A549 (cell line): ENCODE measurements at regions not wholly inside any gene's neighbourhood (a gene's known extent, or its start where the extent isn't known, plus 50 kb on each side); places are given as distances from the start of the nearest gene placed in this dataset.

Source experiments
- CBX2 ChIP-seq: fragments of 200-600 bp; sonication (generic); IDR thresholded peaks from 2 replicates; pipeline ENCODE4 v1.6.1; 2016; ENCODE audit warnings: low read depth, mild to moderate bottlenecking, borderline replicate concordance
- EHMT2 ChIP-seq: fragments of 200-600 bp; sonication (generic); IDR thresholded peaks from 2 replicates; pipeline ENCODE4 v1.6.1; 2016; ENCODE audit warnings: antibody characterized with exemption, low read depth, mild to moderate bottlenecking, moderate library complexity
- ESRRA ChIP-seq: fragments of 150-350 bp; IDR thresholded peaks from 2 replicates; pipeline ENCODE4 v1.6.1; 2014; ENCODE audit warnings: mild to moderate bottlenecking, low read length, borderline replicate concordance
- HEYL ChIP-seq: fragments of 250-450 bp; sonication (Bioruptor Pico); IDR thresholded peaks from 2 replicates; pipeline ENCODE4 v1.8.0; 2021; ENCODE audit warnings: mild to moderate bottlenecking, moderate library complexity
- RFX5 ChIP-seq: fragments of 450-650 bp; IDR thresholded peaks from 2 replicates; pipeline ENCODE4 v1.7.1; 2014; ENCODE audit warnings: antibody characterized with exemption, mild to moderate bottlenecking, moderate library complexity
- TF ChIP-seq, protein P1 (sequence below): fragments of >200 bp; sonication (Bioruptor Twin); formaldehyde crosslinking; IDR thresholded peaks from 3 replicates; pipeline ENCODE4 v1.5.1; 2016
- TF ChIP-seq, protein P2 (sequence below): IDR thresholded peaks from 2 replicates; pipeline ENCODE4 v1.6.1; 2012

DNA sequence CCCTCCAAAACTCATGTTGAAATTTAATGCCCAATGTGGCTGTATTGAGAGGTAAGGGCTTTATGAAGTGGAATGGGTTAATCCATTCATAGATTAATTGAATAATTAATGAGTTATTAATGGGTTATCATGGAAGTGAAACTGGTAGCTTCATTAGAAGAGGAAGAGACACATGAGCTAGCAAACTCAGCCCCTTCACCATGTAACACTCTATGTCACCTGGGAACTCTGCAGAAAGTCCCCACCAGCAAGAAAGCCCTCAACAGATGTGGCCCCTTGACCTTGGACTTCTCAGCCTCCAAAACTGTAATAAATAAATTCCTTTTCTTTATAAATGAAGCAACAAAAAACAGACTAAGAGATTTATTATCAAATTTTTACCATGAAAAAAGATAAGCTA, 223.5 kb downstream of the KLF12 start:
- no peak for TF ChIP-seq HEYL (CRISPR knock-in tag)
- TF ChIP-seq, protein P1, sequence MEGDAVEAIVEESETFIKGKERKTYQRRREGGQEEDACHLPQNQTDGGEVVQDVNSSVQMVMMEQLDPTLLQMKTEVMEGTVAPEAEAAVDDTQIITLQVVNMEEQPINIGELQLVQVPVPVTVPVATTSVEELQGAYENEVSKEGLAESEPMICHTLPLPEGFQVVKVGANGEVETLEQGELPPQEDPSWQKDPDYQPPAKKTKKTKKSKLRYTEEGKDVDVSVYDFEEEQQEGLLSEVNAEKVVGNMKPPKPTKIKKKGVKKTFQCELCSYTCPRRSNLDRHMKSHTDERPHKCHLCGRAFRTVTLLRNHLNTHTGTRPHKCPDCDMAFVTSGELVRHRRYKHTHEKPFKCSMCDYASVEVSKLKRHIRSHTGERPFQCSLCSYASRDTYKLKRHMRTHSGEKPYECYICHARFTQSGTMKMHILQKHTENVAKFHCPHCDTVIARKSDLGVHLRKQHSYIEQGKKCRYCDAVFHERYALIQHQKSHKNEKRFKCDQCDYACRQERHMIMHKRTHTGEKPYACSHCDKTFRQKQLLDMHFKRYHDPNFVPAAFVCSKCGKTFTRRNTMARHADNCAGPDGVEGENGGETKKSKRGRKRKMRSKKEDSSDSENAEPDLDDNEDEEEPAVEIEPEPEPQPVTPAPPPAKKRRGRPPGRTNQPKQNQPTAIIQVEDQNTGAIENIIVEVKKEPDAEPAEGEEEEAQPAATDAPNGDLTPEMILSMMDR = no peak
- no peak for TF ChIP-seq RFX5
- TF ChIP-seq EHMT2 = no peak
- no peak for TF ChIP-seq CBX2
- TF ChIP-seq, protein P2, sequence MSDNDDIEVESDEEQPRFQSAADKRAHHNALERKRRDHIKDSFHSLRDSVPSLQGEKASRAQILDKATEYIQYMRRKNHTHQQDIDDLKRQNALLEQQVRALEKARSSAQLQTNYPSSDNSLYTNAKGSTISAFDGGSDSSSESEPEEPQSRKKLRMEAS = no peak
- no peak for TF ChIP-seq ESRRA
